ENCODE measurements at regions not wholly inside any gene's neighbourhood (a gene's known extent, or its start where the extent isn't known, plus 50 kb on each side); places are given as distances from the start of the nearest gene placed in this dataset.

GRCh38 chr4:74537459-74537858, 92.5 kb downstream of the AREG start:
- TF ChIP-seq CTCF (CRISPR knock-in tag; IDR thresholded peaks at IDR 0.05) (no peak), ZNF792 (CRISPR knock-in tag; IDR thresholded peaks at IDR 0.05) (no peak), SIN3A (IDR thresholded peaks at IDR 0.05; ENCODE audit: borderline replicate concordance, low read depth, low read length) (no peak), ZNF749 (CRISPR knock-in tag; IDR thresholded peaks at IDR 0.05; ENCODE audit: borderline replicate concordance) (no peak), ZNF530 (CRISPR knock-in tag; IDR thresholded peaks at IDR 0.05; ENCODE audit: low read depth) (no peak), NBN (conservative IDR thresholded peaks at IDR 0.05) (no peak), JDP2 (CRISPR knock-in tag; IDR thresholded peaks at IDR 0.05; ENCODE audit: borderline replicate concordance) (no peak)
